H1 (cell line): ENCODE measurements at regions not wholly inside any gene's neighbourhood (a gene's known extent, or its start where the extent isn't known, plus 50 kb on each side); places are given as distances from the start of the nearest gene placed in this dataset.

ENCODE experiments used
- CTCF ChIA-PET: fragments of 300-600 bp; sonication (Branson Sonifier 250); formaldehyde crosslinking; loops from one replicate; lab custom pipeline; 2021; ENCODE audit not compliant: partially characterized antibody; lab: Charles Lee
- POLR2A ChIA-PET: fragments of 300-600 bp; sonication (Branson Sonifier 250); formaldehyde crosslinking; loops from one replicate; lab custom pipeline; 2021; ENCODE audit warnings: inconsistent platforms; ENCODE audit not compliant: partially characterized antibody; lab: Charles Lee
- DNase-seq, 2 experiments: peaks; one replicate each; pipeline versions ENCODE4 v3.0.0 to v3.0.0-alpha.2; 2010 to 2022; ENCODE audit warnings: low spot score in 2 of 2, low read depth in 1 of 2, mixed read lengths in 1 of 2
- FAIRE-seq: peaks from 2 replicates; lab custom pipeline; 2011; peaks lifted over from hg19 to GRCh38; lab: Jason Lieb, UNC
- H2AFZ ChIP-seq: 2 replicates; pipeline ENCODE4 v1.8.1; 2012; ENCODE audit warnings: low read length, inconsistent platforms
- H2AK5ac ChIP-seq: 2 replicates; pipeline ENCODE4 v1.6.1; 2013; ENCODE audit warnings: low read depth, low read length
- H2BK120ac ChIP-seq: replicated peaks from 2 replicates; pipeline ENCODE3; 2013; ENCODE audit warnings: low read depth, low read length, inconsistent platforms
- H2BK12ac ChIP-seq: 2 replicates; pipeline ENCODE4 v1.6.1; 2013; ENCODE audit warnings: low read depth, low read length
- H2BK15ac ChIP-seq: 2 replicates; pipeline ENCODE4 v1.6.1; 2013; ENCODE audit warnings: low read length
- H2BK20ac ChIP-seq: 2 replicates; pipeline ENCODE4 v1.6.1; 2013; ENCODE audit warnings: low read length
- H2BK5ac ChIP-seq: 2 replicates; pipeline ENCODE4 v1.6.1; 2013; ENCODE audit warnings: low read depth, low read length
- H3K14ac ChIP-seq: 2 replicates; pipeline ENCODE4 v1.6.1; 2013; ENCODE audit warnings: inconsistent platforms; ENCODE audit not compliant: insufficient read length
- H3K18ac ChIP-seq: 2 replicates; pipeline ENCODE4 v1.6.1; 2013; ENCODE audit warnings: low read length; ENCODE audit errors: extremely low read depth
- H3K23ac ChIP-seq: 2 replicates; pipeline ENCODE4 v1.6.1; 2013; ENCODE audit warnings: inconsistent platforms; ENCODE audit not compliant: insufficient read length
- H3K23me2 ChIP-seq: 2 replicates; pipeline ENCODE4 v1.6.1; 2013; ENCODE audit warnings: low read depth, low read length
- H3K27ac ChIP-seq: 2 replicates; pipeline ENCODE4 v1.6.1; 2011; ENCODE audit warnings: low read depth, low read length, inconsistent platforms
- H3K27me3 ChIP-seq, 4 experiments: replicated peaks in 1 of 4; 1 replicate in 1 of 4; 2 replicates in 3 of 4; pipeline versions ENCODE4 v1.6.1 to v1.8.1; 2011 to 2013; ENCODE audit warnings: low read length in 3 of 4, mild to moderate bottlenecking in 3 of 4, inconsistent platforms in 2 of 4, mixed read lengths in 2 of 4, moderate library complexity in 1 of 4; ENCODE audit not compliant: control insufficient read depth in 3 of 4, insufficient read depth in 3 of 4; ENCODE audit errors: extremely low read depth in 1 of 4
- H3K36me3 ChIP-seq, 4 experiments: 2 replicates each; pipeline versions ENCODE4 v1.6.1 to v1.8.1; 2011 to 2013; ENCODE audit warnings: mild to moderate bottlenecking in 4 of 4, low read length in 3 of 4, moderate library complexity in 2 of 4, control low read depth in 1 of 4, inconsistent platforms in 1 of 4; ENCODE audit not compliant: insufficient read depth in 4 of 4, control insufficient read depth in 2 of 4
- H3K4ac ChIP-seq: replicated peaks from 2 replicates; pipeline ENCODE3; 2013; ENCODE audit warnings: low read length, low read depth, mixed read lengths, inconsistent platforms; ENCODE audit not compliant: insufficient read length
- H3K4me1 ChIP-seq, 4 experiments: replicated peaks in 1 of 4; 1 replicate in 1 of 4; 2 replicates in 3 of 4; pipeline versions ENCODE4 v1.6.1 to v1.8.1; 2011 to 2013; ENCODE audit warnings: low read length in 3 of 4, inconsistent platforms in 2 of 4, mixed read lengths in 1 of 4; ENCODE audit not compliant: insufficient read depth in 4 of 4, control insufficient read depth in 3 of 4
- H3K4me2 ChIP-seq, 2 experiments: 2 replicates each; pipeline versions ENCODE4 v1.6.1 to v1.8.1; 2011 to 2013; ENCODE audit warnings: low read depth in 2 of 2, low read length in 2 of 2, control low read depth in 1 of 2, inconsistent platforms in 1 of 2, mild to moderate bottlenecking in 1 of 2; ENCODE audit not compliant: insufficient read depth in 1 of 2
- H3K4me3 ChIP-seq, 4 experiments: fragments of 200-600, 300-600 bp in 1 of 4; sonication (generic), shearing (Covaris generic), sonication (Bioruptor Twin) in 1 of 4; 2 replicates each; pipeline versions ENCODE4 v1.5.1 to v1.8.1; 2011 to 2016; ENCODE audit warnings: low read length in 4 of 4, low read depth in 3 of 4, control low read depth in 2 of 4, inconsistent platforms in 2 of 4, mild to moderate bottlenecking in 2 of 4, mixed read lengths in 1 of 4, moderate library complexity in 1 of 4; ENCODE audit not compliant: insufficient read depth in 2 of 4; ENCODE audit errors: extremely low read depth in 1 of 4
- H3K56ac ChIP-seq: replicated peaks from 2 replicates; pipeline ENCODE3; 2013; ENCODE audit warnings: low read depth, mild to moderate bottlenecking, mixed read lengths, low read length, inconsistent platforms; ENCODE audit not compliant: insufficient read length
- H3K79me1 ChIP-seq: 2 replicates; pipeline ENCODE4 v1.6.1; 2013; ENCODE audit warnings: low read depth, low read length, control low read depth
- H3K79me2 ChIP-seq, 2 experiments: 2 replicates each; pipeline versions ENCODE4 v1.6.1 to v1.8.1; 2012 to 2013; ENCODE audit warnings: low read length in 2 of 2, mild to moderate bottlenecking in 2 of 2, inconsistent platforms in 1 of 2; ENCODE audit not compliant: insufficient read depth in 2 of 2, control insufficient read depth in 1 of 2
- H3K9ac ChIP-seq, 4 experiments: replicated peaks in 1 of 4; 1 replicate in 1 of 4; 2 replicates in 3 of 4; pipeline versions ENCODE4 v1.6.1 to v1.8.1; 2011 to 2013; ENCODE audit warnings: low read depth in 3 of 4, low read length in 3 of 4, control low read depth in 2 of 4, mild to moderate bottlenecking in 2 of 4, moderate library complexity in 2 of 4, inconsistent platforms in 1 of 4; ENCODE audit errors: extremely low read depth in 1 of 4
- H3K9me3 ChIP-seq, 2 experiments: 2 replicates each; pipeline versions ENCODE4 v1.6.1 to v1.8.1; 2012 to 2013; ENCODE audit warnings: mild to moderate bottlenecking in 2 of 2, moderate library complexity in 2 of 2, control low read depth in 1 of 2, inconsistent platforms in 1 of 2, low read depth in 1 of 2, low read length in 1 of 2, mixed read lengths in 1 of 2; ENCODE audit not compliant: insufficient read depth in 2 of 2
- H4K20me1 ChIP-seq, 2 experiments: replicated peaks in 1 of 2; 2 replicates each; pipeline versions ENCODE3 to v1.8.1; 2011 to 2013; ENCODE audit warnings: inconsistent platforms in 2 of 2, low read length in 2 of 2, mild to moderate bottlenecking in 1 of 2; ENCODE audit not compliant: insufficient read depth in 2 of 2, control insufficient read depth in 1 of 2
- H4K5ac ChIP-seq: 2 replicates; pipeline ENCODE4 v1.6.1; 2013; ENCODE audit warnings: low read length, low read depth, mixed read lengths, inconsistent platforms; ENCODE audit not compliant: insufficient read length
- H4K8ac ChIP-seq: 2 replicates; pipeline ENCODE4 v1.8.0; 2013; ENCODE audit warnings: mild to moderate bottlenecking, moderate library complexity, low read length, inconsistent platforms; ENCODE audit not compliant: insufficient read depth; ENCODE audit errors: extremely low read depth
- H4K91ac ChIP-seq: replicated peaks from 2 replicates; pipeline ENCODE3; 2013; ENCODE audit warnings: low read length, mixed read lengths, inconsistent platforms; ENCODE audit not compliant: insufficient read length
- BCL11A ChIP-seq, 2 experiments: IDR thresholded peaks; one replicate each; pipeline ENCODE4 v1.6.1; 2011; ENCODE audit warnings: low read depth in 2 of 2, low read length in 2 of 2, mild to moderate bottlenecking in 2 of 2
- CBX8 ChIP-seq: fragments of 300-800, 300-1000 bp; sonication (generic); IDR thresholded peaks from 2 replicates; pipeline ENCODE4 v1.7.1; 2016; ENCODE audit warnings: low read depth, low read length, borderline replicate concordance
- CHD1 ChIP-seq: IDR thresholded peaks from 2 replicates; pipeline ENCODE4 v1.6.1; 2012; ENCODE audit warnings: low read depth, low read length, improper control_type of control experiment
- CHD2 ChIP-seq: IDR thresholded peaks from 2 replicates; pipeline ENCODE4 v1.6.1; 2012; ENCODE audit warnings: low read length, improper control_type of control experiment
- CTBP2 ChIP-seq: IDR thresholded peaks from 2 replicates; pipeline ENCODE4 v1.7.0; 2011; ENCODE audit warnings: borderline replicate concordance, mild to moderate bottlenecking, moderate library complexity, mixed read lengths, low read length; ENCODE audit not compliant: insufficient read depth, insufficient read length
- EZH2 ChIP-seq: fragments of 200-600 bp; sonication (generic); IDR thresholded peaks from 2 replicates; pipeline ENCODE4 v1.7.1; 2012; ENCODE audit warnings: low read depth, mild to moderate bottlenecking, moderate library complexity, low read length, inconsistent platforms; ENCODE audit not compliant: severe bottlenecking
- FOSL1 ChIP-seq: IDR thresholded peaks from 2 replicates; pipeline ENCODE4 v1.6.1; 2011; ENCODE audit warnings: mild to moderate bottlenecking, low read depth, low read length, moderate library complexity; ENCODE audit not compliant: insufficient read depth
- GABPA ChIP-seq: IDR thresholded peaks from 2 replicates; pipeline ENCODE4 v1.6.1; 2011; ENCODE audit warnings: mild to moderate bottlenecking, low read length, moderate library complexity, borderline replicate concordance; ENCODE audit not compliant: insufficient read depth
- HDAC2 ChIP-seq, 2 experiments: fragments of 300-600 bp in 1 of 2; sonication (generic) in 1 of 2; IDR thresholded peaks; 2 replicates each; pipeline ENCODE4 v1.6.1; 2011 to 2012; ENCODE audit warnings: low read depth in 2 of 2, low read length in 2 of 2, mild to moderate bottlenecking in 2 of 2, moderate library complexity in 2 of 2, borderline replicate concordance in 1 of 2, inconsistent platforms in 1 of 2
- JUN ChIP-seq: IDR thresholded peaks from 2 replicates; pipeline ENCODE4 v1.6.1; 2011; ENCODE audit warnings: low read depth, mild to moderate bottlenecking, improper control_type of control experiment, low read length
- KDM4A ChIP-seq: IDR thresholded peaks from one replicate; pipeline ENCODE4 v1.7.1; 2012; ENCODE audit warnings: low read depth, mild to moderate bottlenecking, moderate library complexity, low read length, inconsistent platforms; ENCODE audit not compliant: severe bottlenecking
- POLR2A ChIP-seq, 2 experiments: IDR thresholded peaks; 1 replicate in 1 of 2; 2 replicates in 1 of 2; pipeline ENCODE4 v1.6.1; 2011; ENCODE audit warnings: low read depth in 2 of 2, low read length in 2 of 2, mild to moderate bottlenecking in 2 of 2; ENCODE audit errors: control extremely low read depth in 1 of 2
- SIN3A ChIP-seq, 2 experiments: IDR thresholded peaks in 1 of 2; conservative IDR thresholded peaks in 1 of 2; 2 replicates each; pipeline ENCODE4 v1.6.1; 2011 to 2012; ENCODE audit warnings: low read length in 2 of 2, improper control_type of control experiment in 1 of 2, low read depth in 1 of 2, mild to moderate bottlenecking in 1 of 2
- YY1 ChIP-seq: IDR thresholded peaks from 2 replicates; pipeline ENCODE4 v1.6.1; 2011; ENCODE audit warnings: low read depth, mild to moderate bottlenecking, low read length
- WGBS, 2 experiments: shearing (Covaris generic) in 1 of 2; methylation state at CpG; one replicate each; pipeline versions ENCODE4 v1.1.6 to v1.1.7; 2013 to 2015; ENCODE audit warnings: low lambda C conversion rate in 2 of 2, mixed read lengths in 2 of 2, inconsistent platforms in 1 of 2, low coverage in 1 of 2, missing lambda C conversion rate in 1 of 2; ENCODE audit not compliant: insufficient replicate concordance in 2 of 2, insufficient coverage in 1 of 2, insufficient read length in 1 of 2; ENCODE audit errors: extremely low coverage in 1 of 2, missing lambda C conversion rate in 1 of 2; 5-methylcytosine and 5-hydroxymethylcytosine counted together

DNA sequence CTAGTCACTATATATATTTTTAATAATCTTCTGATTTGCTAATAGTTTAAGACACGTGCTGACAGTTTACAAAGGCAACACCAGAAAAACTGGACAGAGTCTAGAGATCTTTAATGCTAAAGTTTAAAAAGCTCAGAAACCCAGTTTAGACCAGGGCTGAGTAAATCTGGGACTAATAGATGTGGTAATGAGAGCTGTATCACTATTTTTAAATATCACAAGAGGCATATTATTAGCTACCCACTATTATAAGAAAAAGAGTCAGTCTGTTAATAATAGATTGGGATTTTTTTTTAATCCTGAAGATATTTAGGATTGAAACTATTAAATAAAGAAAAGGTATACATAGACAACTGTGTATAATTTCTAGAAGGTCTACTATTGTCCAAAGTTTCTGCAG, 299.9 kb downstream of the ZEB2 start:
- Histone ChIP-seq H3K4ac (no peak overlapping the region), H3K56ac (no peak overlapping the region), H2BK5ac (no peak overlapping the region), H3K27me3 (no peaks in the 10 kb centered on the region), H2AK5ac (no peak overlapping the region), H3K9me3 (no peaks in the 10 kb centered on the region), H2BK120ac (no peak overlapping the region), H3K23ac (no peak overlapping the region), H3K9ac (no peak overlapping the region), H2BK20ac (no peak overlapping the region), H3K4me1 (no peaks in the 10 kb centered on the region), H2AFZ (no peak overlapping the region), H3K4me3 (no peak overlapping the region), H4K91ac (no peak overlapping the region), H2BK12ac (no peak overlapping the region), H3K27ac (no peak overlapping the region), H3K79me1 (no peaks in the 10 kb centered on the region), H2BK15ac (no peak overlapping the region), H4K20me1 (no peaks in the 10 kb centered on the region), H3K18ac (no peak overlapping the region), H4K5ac (no peak overlapping the region), H4K8ac (no peak overlapping the region)
- FAIRE-seq: no peak
- TF ChIP-seq POLR2A (IDR thresholded peaks at IDR 0.05; ENCODE audit: control extremely low read depth in 1 of 2, low read depth in 2 of 2, low read length in 2 of 2) (no peak), JUN (no peak), GABPA (no peak), BCL11A (IDR thresholded peaks at IDR 0.05; ENCODE audit: low read depth in 2 of 2, low read length in 2 of 2) (no peak), CTBP2 (no peak), EZH2 (no peak), CHD1 (no peak), YY1 (no peak), CBX8 (no peak), KDM4A (no peak), HDAC2 (IDR thresholded peaks at IDR 0.05; ENCODE audit: borderline replicate concordance in 1 of 2, low read depth in 2 of 2, low read length in 2 of 2) (no peak), SIN3A (conservative IDR thresholded peaks at IDR 0.05 in 1 of 2, IDR thresholded peaks at IDR 0.05 in 1 of 2; ENCODE audit: low read depth in 1 of 2, low read length in 2 of 2) (no peak), CHD2 (no peak), FOSL1 (no peak)
- TF ChIP-seq, all 59 proteins: peak for 0
- 96% methylated on average over 1 of the region's 1 CpG; no CpG with 5 or more reads in 1 of the 2 experiments for WGBS, 2 experiments
- Histone ChIP-seq H3K14ac (no peak overlapping the region), H3K23me2 (no peaks in the 10 kb centered on the region), H3K4me2 (no peak overlapping the region), H3K79me2 (no peaks in the 10 kb centered on the region), H3K36me3 (no peaks in the 10 kb centered on the region)
- DNase-seq: no peak
- ChIA-PET POLR2A (interaction anchor here (0.6 kb wide), 1 partner anchor 55 kb away, joined by 3 read pairs; no protein-coding TSS in a partner anchor), CTCF (interaction anchor here (0.6 to 0.7 kb wide), 2 partner anchors 14 to 211 kb away, joined by 3 to 4 read pairs; no protein-coding TSS in a partner anchor)
